ENCODE measurements at regions not wholly inside any gene's neighbourhood (a gene's known extent, or its start where the extent isn't known, plus 50 kb on each side); places are given as distances from the start of the nearest gene placed in this dataset.
"Not testable (repeated sequence)": the region's sequence is repeated elsewhere in the genome, so short reads cannot be mapped to it uniquely, and the experiment has no call there.

DNA sequence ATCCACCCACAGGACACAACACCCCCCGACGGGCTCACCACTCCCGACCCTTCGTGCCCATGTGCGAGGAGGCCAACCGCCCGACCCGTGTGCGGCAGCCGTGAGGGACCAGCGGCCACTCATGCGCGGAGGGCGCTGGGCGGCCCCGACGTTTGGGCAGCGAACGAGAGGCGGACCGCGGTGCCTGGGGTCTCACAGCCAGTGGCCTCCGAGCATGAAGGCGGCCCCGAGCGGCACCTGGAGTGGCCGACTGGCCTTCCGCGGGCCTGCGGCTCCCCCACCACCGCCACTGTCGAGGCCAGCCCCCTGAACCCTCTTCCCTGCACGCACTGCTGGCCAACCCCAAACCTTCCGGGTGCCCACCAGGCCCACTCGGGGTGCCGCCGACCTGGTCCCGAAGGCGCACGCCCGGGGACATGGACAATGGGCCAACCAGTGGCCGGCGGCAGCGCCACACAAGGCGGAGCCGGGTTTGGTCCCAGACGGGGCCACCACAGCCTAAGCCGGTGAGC lies 4274.9 kb upstream of the OR11H1 start:
- DNase-seq = peak; percentile 7 to 49 (median 37)
- no peaks in the 10 kb centered on the region for H3K27me3 ChIP-seq (ENCODE audit: control insufficient read depth, insufficient read depth)
- no peak overlapping the region for H3K4me3 ChIP-seq (ENCODE audit: low read length)
- peak in 1 of 2 donors; percentile 45 for ATAC-seq
- WGBS = 90% methylated on average over 48 of the region's 48 CpGs
- no peak overlapping the region for H3K27ac ChIP-seq (ENCODE audit: low read length)
- intact Hi-C loops (cut with DNase I) = no loop called here
- H3K4me1 ChIP-seq (ENCODE audit: control insufficient read depth, insufficient read depth, low read length) = no peaks in the 10 kb centered on the region
- H3K9me3 ChIP-seq (ENCODE audit: control insufficient read depth, low read length) = no peaks in the 10 kb centered on the region

DNA sequence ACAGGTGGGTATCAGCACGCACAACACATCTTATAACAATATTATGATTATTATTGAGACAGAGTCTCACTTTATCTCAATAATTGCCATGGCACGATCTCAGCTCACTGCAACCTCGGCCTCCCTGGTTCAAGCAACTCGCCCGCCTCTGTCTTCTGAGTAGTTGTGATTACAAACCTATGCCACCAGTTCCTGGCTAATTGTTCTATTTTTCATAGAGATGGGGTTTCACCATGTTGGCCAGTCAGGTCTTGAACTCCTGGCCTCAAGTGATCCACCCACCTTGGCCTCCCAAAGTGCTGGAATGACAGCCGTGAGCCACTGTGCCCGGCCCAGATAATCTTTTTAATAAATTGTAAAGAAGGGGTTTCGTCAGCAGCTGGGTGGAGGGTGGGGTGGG lies 4257.0 kb upstream of the OR11H1 start:
- ATAC-seq; H3K27ac ChIP-seq (ENCODE audit: low read length); H3K4me1 ChIP-seq (ENCODE audit: control insufficient read depth, insufficient read depth, low read length); H3K4me3 ChIP-seq (ENCODE audit: low read length); H3K27me3 ChIP-seq (ENCODE audit: control insufficient read depth, insufficient read depth); intact Hi-C loops (cut with DNase I); H3K9me3 ChIP-seq (ENCODE audit: control insufficient read depth, low read length): not testable (repeated sequence)
- WGBS = 75% methylated on average over 7 of the region's 8 CpGs
- peak in 1 of 3 donors; percentile 28 for DNase-seq

DNA sequence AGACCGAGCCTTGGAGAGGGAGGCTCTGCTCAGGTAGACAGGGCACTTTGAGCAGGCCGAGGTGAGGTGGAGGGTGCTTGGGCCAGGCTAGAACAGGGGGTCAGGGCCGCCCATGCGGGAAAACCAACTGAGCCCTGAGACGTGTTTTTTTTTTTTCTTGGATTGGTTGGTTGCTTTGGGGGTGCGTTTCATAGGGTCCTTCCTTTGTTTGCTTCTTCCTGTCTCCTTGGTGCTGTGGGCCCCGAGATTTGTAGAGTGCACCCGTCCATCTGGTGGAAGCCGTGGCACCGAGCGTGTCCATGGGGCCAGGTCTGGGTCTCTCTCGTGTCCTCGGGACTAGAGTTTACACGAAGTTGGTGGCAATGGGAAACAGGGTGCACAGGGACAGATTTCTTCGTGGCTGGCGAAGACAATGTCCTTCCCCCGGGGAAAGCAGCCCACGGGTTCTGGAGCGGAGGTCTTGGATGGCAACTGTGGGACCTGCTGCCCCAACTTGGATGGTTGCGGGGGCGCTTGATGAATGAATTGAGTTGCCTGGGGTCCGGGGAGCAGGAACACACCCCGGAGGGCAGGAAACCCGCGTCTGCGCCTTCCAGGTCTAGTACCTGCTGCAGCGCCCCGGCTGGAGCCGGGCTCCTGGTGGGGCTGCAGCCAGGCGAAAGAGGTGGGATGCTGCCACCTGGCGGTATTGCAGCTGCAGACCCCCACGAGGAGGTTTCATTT lies 4242.7 kb upstream of the OR11H1 start:
- 69% methylated on average over 32 of the region's 32 CpGs for WGBS
- intact Hi-C loops (cut with DNase I); H3K4me1 ChIP-seq (ENCODE audit: control insufficient read depth, insufficient read depth, low read length); H3K27me3 ChIP-seq (ENCODE audit: control insufficient read depth, insufficient read depth); H3K27ac ChIP-seq (ENCODE audit: low read length); H3K4me3 ChIP-seq (ENCODE audit: low read length); ATAC-seq; H3K9me3 ChIP-seq (ENCODE audit: control insufficient read depth, low read length): not testable (repeated sequence)
- peak in 1 of 3 donors; percentile 55 for DNase-seq

DNA sequence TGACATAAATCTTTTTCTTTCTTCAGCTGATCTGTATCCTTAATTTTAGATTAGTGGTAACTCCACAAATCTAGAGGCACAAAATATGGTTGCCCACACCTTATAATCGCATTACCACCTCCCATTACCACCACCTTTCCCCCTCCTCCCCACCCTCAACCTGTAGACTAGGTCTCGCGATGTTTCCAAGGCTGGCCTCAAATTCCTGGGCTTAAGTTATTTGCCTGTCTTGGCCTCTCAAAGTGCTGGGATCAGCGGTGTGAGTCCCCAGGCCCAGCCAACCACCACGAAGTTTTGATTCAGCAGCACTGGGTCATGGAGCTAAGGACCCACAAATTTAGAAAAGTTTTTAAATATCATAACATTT lies 4242.2 kb upstream of the OR11H1 start:
- intact Hi-C loops (cut with DNase I); H3K4me1 ChIP-seq (ENCODE audit: control insufficient read depth, insufficient read depth, low read length): not testable (repeated sequence)
- WGBS = 43% methylated on average over 5 of the region's 5 CpGs

DNA sequence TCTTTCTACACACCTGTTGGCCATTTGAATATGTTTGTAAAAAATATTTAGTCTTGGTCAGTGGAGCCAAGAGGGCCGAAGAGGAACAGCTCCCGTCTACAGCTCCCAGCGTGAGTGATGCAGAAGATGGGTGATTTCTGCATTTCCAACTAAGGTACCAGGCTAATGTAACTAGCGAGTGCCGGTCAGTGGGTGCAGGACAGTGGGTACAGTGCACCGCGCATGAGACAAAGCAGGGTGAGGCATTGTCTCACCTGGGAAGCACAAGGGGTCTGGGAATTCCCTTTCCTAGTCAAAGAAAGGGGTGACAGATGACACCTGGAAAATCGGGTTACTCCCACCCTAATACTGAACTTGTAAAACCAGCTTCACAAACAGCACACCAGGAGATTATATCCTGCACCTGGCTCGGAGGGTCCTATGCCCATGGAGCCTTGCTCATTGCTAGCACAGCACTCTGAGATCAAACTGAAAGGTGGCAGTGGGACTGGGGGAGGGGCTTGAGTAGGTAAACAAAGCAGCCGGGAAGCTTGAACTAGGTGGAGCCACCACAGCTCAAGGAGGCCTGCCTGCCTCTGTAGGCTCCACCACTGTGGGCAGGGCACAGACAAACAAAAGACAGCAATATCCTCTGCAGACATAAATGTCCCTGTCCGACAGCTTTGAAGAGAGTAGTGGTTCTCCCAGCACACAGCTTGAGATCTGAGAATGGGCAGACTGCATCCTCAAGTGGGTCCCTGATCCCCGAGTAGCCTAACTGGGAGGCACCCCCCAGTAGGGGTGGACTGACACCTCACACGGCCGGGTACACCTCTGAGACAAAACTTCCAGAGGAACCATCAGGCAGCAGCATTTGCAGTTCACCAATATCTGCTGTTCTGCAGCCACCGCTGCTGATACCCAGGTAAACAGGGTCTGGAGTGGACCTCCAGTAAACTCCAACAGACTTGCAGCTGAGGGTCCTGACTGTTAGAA lies 4239.5 kb upstream of the OR11H1 start:
- H3K4me3 ChIP-seq (ENCODE audit: low read length); intact Hi-C loops (cut with DNase I); H3K27ac ChIP-seq (ENCODE audit: low read length); H3K9me3 ChIP-seq (ENCODE audit: control insufficient read depth, low read length); H3K4me1 ChIP-seq (ENCODE audit: control insufficient read depth, insufficient read depth, low read length); ATAC-seq; H3K27me3 ChIP-seq (ENCODE audit: control insufficient read depth, insufficient read depth): not testable (repeated sequence)
- WGBS = 77% methylated on average over 15 of the region's 15 CpGs
- peak in 1 of 3 donors; percentile 32 for DNase-seq

More for the DNA sequence above, 4242.2 kb upstream of the OR11H1 start:
- ATAC-seq; H3K27ac ChIP-seq (ENCODE audit: low read length); H3K9me3 ChIP-seq (ENCODE audit: control insufficient read depth, low read length); H3K27me3 ChIP-seq (ENCODE audit: control insufficient read depth, insufficient read depth); DNase-seq; H3K4me3 ChIP-seq (ENCODE audit: low read length): not testable (repeated sequence)

DNA sequence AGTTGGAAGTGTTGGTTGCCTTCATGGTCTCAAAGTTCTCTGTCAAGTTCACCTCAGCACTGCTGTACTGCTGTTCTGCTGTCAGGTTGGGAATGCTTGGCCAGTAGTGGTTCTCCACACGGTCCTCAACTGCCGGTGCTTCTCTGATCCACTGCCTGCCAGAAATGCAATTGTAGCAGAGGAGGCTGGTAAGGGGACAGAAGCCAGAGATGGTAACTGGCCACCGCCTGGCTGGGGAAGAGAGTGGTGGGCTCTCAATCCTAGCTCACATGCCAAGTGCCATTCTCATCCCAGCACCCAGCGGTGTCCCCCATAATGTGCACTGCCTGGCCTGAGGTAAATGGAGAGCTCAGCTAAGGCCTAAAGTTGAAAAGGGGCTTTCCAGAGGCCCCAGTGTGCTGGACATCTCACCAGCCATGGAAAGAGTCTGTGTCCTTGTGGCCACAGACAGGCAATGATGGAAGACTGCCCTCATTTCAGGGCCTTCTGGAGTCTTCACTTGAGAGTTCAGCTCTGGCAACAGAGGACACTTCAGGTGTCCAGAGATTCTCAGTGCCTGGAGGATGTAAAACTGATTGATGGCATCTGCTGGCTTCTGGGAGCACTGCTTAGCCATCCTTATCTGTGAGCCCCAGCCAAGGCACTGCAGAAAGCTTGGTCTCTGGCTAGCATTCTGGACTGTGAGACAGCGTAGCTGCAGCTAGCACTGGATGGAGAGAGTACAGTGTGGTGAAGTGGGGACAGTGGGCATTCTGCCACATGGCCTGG lies 4229.7 kb upstream of the OR11H1 start:
- DNase-seq = peak in 1 of 3 donors; percentile 25
- H3K9me3 ChIP-seq (ENCODE audit: control insufficient read depth, low read length) = not testable (repeated sequence)

DNA sequence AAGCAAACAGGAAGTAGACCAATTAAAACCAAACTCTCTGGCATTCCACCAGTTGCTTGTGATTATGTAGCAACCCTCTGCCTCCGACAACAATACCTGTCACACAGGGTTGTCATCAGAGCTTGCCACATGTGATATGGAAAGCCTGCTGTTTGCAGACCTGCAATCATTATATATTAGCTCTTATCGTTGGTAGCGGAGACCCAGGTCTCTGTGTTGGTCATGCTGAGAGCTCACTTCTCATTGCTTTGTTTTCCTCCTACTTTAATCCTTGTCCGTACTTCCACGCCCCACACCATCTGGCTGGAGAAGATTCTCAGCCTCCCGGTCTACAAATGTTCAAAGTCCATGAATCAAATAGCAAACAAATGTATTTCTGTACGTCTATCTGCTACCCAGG lies 4225.6 kb upstream of the OR11H1 start:
- H3K4me3 ChIP-seq (ENCODE audit: low read length); H3K4me1 ChIP-seq (ENCODE audit: control insufficient read depth, insufficient read depth, low read length); ATAC-seq; intact Hi-C loops (cut with DNase I); H3K27me3 ChIP-seq (ENCODE audit: control insufficient read depth, insufficient read depth); H3K27ac ChIP-seq (ENCODE audit: low read length); H3K9me3 ChIP-seq (ENCODE audit: control insufficient read depth, low read length); DNase-seq: not testable (repeated sequence)
- WGBS = 72% methylated on average over 7 of the region's 7 CpGs

More for the DNA sequence above, 4229.7 kb upstream of the OR11H1 start:
- intact Hi-C loops (cut with DNase I); H3K4me1 ChIP-seq (ENCODE audit: control insufficient read depth, insufficient read depth, low read length); H3K4me3 ChIP-seq (ENCODE audit: low read length); H3K27ac ChIP-seq (ENCODE audit: low read length); ATAC-seq; H3K27me3 ChIP-seq (ENCODE audit: control insufficient read depth, insufficient read depth): not testable (repeated sequence)
- WGBS = 44% methylated on average over 5 of the region's 5 CpGs

DNA sequence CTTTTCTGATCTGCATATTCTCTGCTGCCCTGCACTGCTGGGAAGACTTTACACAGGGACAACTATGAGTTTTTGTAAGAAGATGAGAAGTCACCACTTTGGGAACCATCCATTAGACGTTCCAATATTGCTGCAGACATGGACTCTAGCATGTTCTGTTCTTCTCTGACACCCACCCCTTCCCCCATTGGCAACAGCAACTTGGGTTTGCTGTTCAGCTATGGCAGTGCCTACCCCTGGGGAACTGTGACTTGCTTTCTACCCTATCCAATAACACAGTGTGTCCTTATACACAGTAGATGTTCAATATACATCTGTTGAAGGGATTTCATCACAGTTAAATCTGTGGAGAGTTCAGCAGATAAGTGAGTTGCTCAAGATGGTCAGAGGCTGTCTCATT lies 4225.1 kb upstream of the OR11H1 start:
- H3K27ac ChIP-seq (ENCODE audit: low read length); DNase-seq; H3K27me3 ChIP-seq (ENCODE audit: control insufficient read depth, insufficient read depth); H3K9me3 ChIP-seq (ENCODE audit: control insufficient read depth, low read length); H3K4me3 ChIP-seq (ENCODE audit: low read length); intact Hi-C loops (cut with DNase I); H3K4me1 ChIP-seq (ENCODE audit: control insufficient read depth, insufficient read depth, low read length); ATAC-seq: not testable (repeated sequence)
- WGBS = 26% methylated on average over 1 of the region's 1 CpG

DNA sequence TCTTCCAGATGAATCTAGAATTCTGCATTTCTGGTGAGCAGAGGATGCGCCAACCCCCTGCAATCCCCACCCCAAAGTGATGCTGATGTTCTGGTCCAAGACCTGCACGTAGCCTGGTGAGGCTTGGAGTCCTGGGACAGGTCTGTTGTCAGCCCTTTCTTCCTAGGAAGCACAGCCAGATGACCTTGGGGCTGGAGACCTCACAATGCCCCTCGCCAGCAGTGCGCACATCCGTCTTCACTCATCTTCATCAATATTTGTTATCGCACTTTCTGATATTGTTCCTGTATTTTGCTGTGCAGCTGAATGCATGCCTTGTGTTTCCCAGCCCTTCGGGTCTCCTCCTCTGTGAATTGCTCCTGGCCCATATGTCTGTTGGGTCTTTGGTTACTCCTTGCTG lies 4222.8 kb upstream of the OR11H1 start:
- H3K4me1 ChIP-seq (ENCODE audit: control insufficient read depth, insufficient read depth, low read length) = not testable (repeated sequence)
- 77% methylated on average over 7 of the region's 7 CpGs for WGBS

DNA sequence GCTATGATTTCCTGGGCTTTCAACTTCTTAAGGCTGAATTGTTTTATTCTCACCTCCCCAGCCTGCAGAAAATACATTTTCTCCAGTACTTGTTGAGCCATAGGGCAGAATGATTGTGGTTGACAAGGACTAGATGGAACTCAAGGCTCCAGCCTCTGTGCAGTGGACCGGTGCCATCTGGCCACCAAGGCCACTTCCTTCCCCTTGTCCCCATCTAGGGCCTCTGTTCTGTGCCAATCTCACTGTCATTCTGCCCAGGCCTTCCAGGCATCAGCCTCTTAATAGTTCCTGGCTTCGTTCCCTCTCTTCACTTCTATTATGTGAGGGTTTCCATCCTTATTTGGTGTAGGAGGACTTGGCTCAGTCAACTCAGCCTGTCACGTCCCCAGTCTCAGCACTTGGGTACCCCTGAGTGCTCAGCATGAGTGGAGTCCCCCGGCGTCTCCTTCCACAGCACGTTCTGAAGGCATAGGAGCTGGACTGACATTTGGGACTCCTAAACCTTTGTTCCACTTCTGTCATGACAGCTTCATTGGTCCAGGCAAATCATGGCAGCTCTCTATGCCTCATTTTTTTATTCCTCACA lies 4221.0 kb upstream of the OR11H1 start:
- H3K4me3 ChIP-seq (ENCODE audit: low read length); ATAC-seq; H3K27me3 ChIP-seq (ENCODE audit: control insufficient read depth, insufficient read depth); H3K27ac ChIP-seq (ENCODE audit: low read length); intact Hi-C loops (cut with DNase I); H3K4me1 ChIP-seq (ENCODE audit: control insufficient read depth, insufficient read depth, low read length); H3K9me3 ChIP-seq (ENCODE audit: control insufficient read depth, low read length); DNase-seq: not testable (repeated sequence)
- WGBS = 69% methylated on average over 6 of the region's 6 CpGs

More for the DNA sequence above, 4222.8 kb upstream of the OR11H1 start:
- DNase-seq; H3K27me3 ChIP-seq (ENCODE audit: control insufficient read depth, insufficient read depth); ATAC-seq; H3K9me3 ChIP-seq (ENCODE audit: control insufficient read depth, low read length); H3K27ac ChIP-seq (ENCODE audit: low read length); H3K4me3 ChIP-seq (ENCODE audit: low read length); intact Hi-C loops (cut with DNase I): not testable (repeated sequence)

All from right cardiac atrium (tissue), 5 donors.